Keratinocyte (primary cell): ENCODE measurements at regions not wholly inside any gene's neighbourhood (a gene's known extent, or its start where the extent isn't known, plus 50 kb on each side); places are given as distances from the start of the nearest gene placed in this dataset.

Source experiments
- DNase-seq: peaks from one replicate; pipeline ENCODE4 v3.0.0-alpha.2; 2011; ENCODE audit warnings: low read depth, missing footprints, low spot score
- FAIRE-seq: peaks from 2 replicates; lab custom pipeline; 2011; peaks lifted over from hg19 to GRCh38; lab: Jason Lieb, UNC
- H2AFZ ChIP-seq: 2 replicates; pipeline ENCODE4 v1.6.0; 2012; ENCODE audit warnings: low read length, control low read depth, inconsistent platforms; ENCODE audit not compliant: control insufficient read depth
- H3K27ac ChIP-seq: 2 replicates; pipeline ENCODE4 v1.5.1; 2011; ENCODE audit warnings: low read length; ENCODE audit not compliant: control insufficient read depth, insufficient read depth
- H3K27me3 ChIP-seq: 3 replicates; pipeline ENCODE4 v1.6.0; 2011; ENCODE audit warnings: low read length; ENCODE audit not compliant: control insufficient read depth, insufficient read depth; ENCODE audit errors: extremely low read depth
- H3K36me3 ChIP-seq, 2 experiments: 2 replicates in 1 of 2; 3 replicates in 1 of 2; pipeline ENCODE4 v1.5.1; 2011; ENCODE audit warnings: low read length in 2 of 2, mild to moderate bottlenecking in 1 of 2; ENCODE audit not compliant: control insufficient read depth in 2 of 2, insufficient read depth in 2 of 2; ENCODE audit errors: extremely low read depth in 1 of 2
- H3K4me1 ChIP-seq: 3 replicates; pipeline ENCODE4 v1.5.1; 2011; ENCODE audit warnings: low read length; ENCODE audit not compliant: control insufficient read depth, insufficient read depth; ENCODE audit errors: extremely low read depth
- H3K4me2 ChIP-seq: 3 replicates; pipeline ENCODE4 v1.6.0; 2011; ENCODE audit warnings: low read depth, low read length; ENCODE audit not compliant: control insufficient read depth, insufficient read depth; ENCODE audit errors: extremely low read depth
- H3K4me3 ChIP-seq, 3 experiments: fragments of 200-600 bp in 1 of 3; sonication (generic) in 1 of 3; 2 replicates in 2 of 3; 3 replicates in 1 of 3; pipeline ENCODE4 v1.5.1; 2011 to 2016; ENCODE audit warnings: low read length in 3 of 3, mild to moderate bottlenecking in 3 of 3, control low read depth in 2 of 3, inconsistent platforms in 1 of 3, low read depth in 1 of 3, mixed read lengths in 1 of 3, mixed run types in 1 of 3, moderate library complexity in 1 of 3; ENCODE audit not compliant: control insufficient read depth in 2 of 3, insufficient read depth in 2 of 3; ENCODE audit errors: extremely low read depth in 1 of 3
- H3K79me2 ChIP-seq: 2 replicates; pipeline ENCODE4 v1.6.0; 2012; ENCODE audit warnings: low read length; ENCODE audit not compliant: control insufficient read depth, insufficient read depth
- H3K9ac ChIP-seq: 3 replicates; pipeline ENCODE4 v1.6.0; 2011; ENCODE audit warnings: low read length; ENCODE audit not compliant: control insufficient read depth, insufficient read depth; ENCODE audit errors: extremely low read depth
- H3K9me1 ChIP-seq: 3 replicates; pipeline ENCODE4 v1.6.0; 2011; ENCODE audit warnings: low read length; ENCODE audit not compliant: control insufficient read depth, insufficient read depth; ENCODE audit errors: extremely low read depth
- H3K9me3 ChIP-seq: 2 replicates; pipeline ENCODE4 v1.5.1; 2012; ENCODE audit warnings: low read depth, low read length; ENCODE audit not compliant: control insufficient read depth
- H4K20me1 ChIP-seq: 3 replicates; pipeline ENCODE4 v1.6.0; 2011; ENCODE audit warnings: low read length; ENCODE audit not compliant: control insufficient read depth, insufficient read depth; ENCODE audit errors: extremely low read depth
- EZH2 ChIP-seq: IDR thresholded peaks from one replicate; pipeline ENCODE4 v1.6.1; 2012; ENCODE audit warnings: inconsistent platforms, mild to moderate bottlenecking, low read length, moderate library complexity
- dilution Hi-C: fragments of 300-500 bp; cut with MboI; formaldehyde crosslinking; loops from one replicate; pipeline ENCODE4 v1.7.0; 2020; ENCODE audit warnings: low sequenced_read_pairs; ENCODE audit not compliant: extremely low pct_ligation_motif_present
- small RNA-seq, 3 experiments: library from RNA; depleted of rRNA; stranded (forward); fragments of <200 nt; gene quantifications; one replicate each; pipeline ENCODE3, GENCODE V24; 2012; ENCODE audit warnings: low read depth in 3 of 3, low replicate concordance in 1 of 3; ENCODE audit not compliant: insufficient read length in 3 of 3
- TF ChIP-seq, protein P1 (sequence below), 3 experiments: IDR thresholded peaks in 1 of 3; conservative IDR thresholded peaks in 1 of 3; optimal IDR thresholded peaks in 1 of 3; 2 replicates in 2 of 3; 3 replicates in 1 of 3; pipeline versions ENCODE3 to v1.5.1; 2011; ENCODE audit warnings: low read length in 3 of 3, mild to moderate bottlenecking in 3 of 3, moderate library complexity in 2 of 3, control low read depth in 1 of 3, inconsistent platforms in 1 of 3; ENCODE audit not compliant: insufficient read depth in 2 of 3; ENCODE audit errors: extremely low read depth in 1 of 3

DNA sequence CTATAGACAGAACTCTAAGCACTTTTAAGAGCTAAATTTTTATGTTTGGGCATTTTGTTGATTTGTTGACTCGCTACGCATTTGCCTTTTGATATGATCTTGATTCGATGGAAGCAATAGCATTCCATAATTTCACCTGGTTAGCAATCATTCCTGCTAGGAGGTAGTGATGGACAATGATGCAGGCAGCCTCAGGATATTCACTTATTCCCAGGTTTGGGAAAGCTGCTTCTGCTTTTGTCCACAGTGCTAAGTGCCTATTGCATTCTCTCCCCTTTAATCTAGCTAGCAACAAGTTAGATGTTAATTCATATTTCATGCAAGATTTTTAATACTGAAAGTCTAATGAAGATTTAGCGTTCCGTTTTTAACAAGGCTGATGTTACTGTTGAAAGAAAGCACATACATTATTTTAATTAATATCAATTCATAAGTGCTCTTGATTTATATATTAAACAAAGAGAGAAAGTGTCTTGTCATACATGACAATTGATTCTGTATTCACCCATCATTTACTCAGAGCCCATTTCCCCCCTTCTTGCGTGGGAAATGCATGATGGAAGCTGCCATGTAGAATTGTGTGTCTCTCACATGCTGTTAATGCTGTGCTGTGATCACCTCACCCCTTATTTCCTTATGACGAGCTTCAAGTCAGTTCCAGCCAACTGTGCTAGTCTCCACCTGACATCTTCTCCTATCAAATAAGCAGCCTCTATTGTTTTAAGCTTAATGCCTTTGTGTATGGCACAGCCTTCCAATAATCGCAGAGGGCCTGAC lies 53.0 kb upstream of the TMCO5A start:
- DNase-seq (no peak), FAIRE-seq (no peak)
- Histone ChIP-seq H3K36me3 (no peaks in the 10 kb centered on the region), H3K9me1 (no peaks in the 10 kb centered on the region), H4K20me1 (no peaks in the 10 kb centered on the region), H3K27ac (no peak overlapping the region), H3K4me3 (no peak overlapping the region), H3K9me3 (no peaks in the 10 kb centered on the region), H3K4me2 (no peak overlapping the region), H2AFZ (no peak overlapping the region), H3K9ac (no peak overlapping the region), H3K79me2 (no peaks in the 10 kb centered on the region), H3K4me1 (no peaks in the 10 kb centered on the region), H3K27me3 (no peaks in the 10 kb centered on the region)
- dilution Hi-C loops, result no loop called here
- TF ChIP-seq, protein P1, sequence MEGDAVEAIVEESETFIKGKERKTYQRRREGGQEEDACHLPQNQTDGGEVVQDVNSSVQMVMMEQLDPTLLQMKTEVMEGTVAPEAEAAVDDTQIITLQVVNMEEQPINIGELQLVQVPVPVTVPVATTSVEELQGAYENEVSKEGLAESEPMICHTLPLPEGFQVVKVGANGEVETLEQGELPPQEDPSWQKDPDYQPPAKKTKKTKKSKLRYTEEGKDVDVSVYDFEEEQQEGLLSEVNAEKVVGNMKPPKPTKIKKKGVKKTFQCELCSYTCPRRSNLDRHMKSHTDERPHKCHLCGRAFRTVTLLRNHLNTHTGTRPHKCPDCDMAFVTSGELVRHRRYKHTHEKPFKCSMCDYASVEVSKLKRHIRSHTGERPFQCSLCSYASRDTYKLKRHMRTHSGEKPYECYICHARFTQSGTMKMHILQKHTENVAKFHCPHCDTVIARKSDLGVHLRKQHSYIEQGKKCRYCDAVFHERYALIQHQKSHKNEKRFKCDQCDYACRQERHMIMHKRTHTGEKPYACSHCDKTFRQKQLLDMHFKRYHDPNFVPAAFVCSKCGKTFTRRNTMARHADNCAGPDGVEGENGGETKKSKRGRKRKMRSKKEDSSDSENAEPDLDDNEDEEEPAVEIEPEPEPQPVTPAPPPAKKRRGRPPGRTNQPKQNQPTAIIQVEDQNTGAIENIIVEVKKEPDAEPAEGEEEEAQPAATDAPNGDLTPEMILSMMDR (optimal IDR thresholded peaks at IDR 0.05 in 1 of 3, IDR thresholded peaks at IDR 0.05 in 1 of 3, conservative IDR thresholded peaks at IDR 0.05 in 1 of 3; ENCODE audit: extremely low read depth in 1 of 3, insufficient read depth in 2 of 3, low read length in 3 of 3), result no peak
- TF ChIP-seq EZH2, result no peak

GRCh38 chr15:37882640-37883039 lies 51.8 kb upstream of the TMCO5A start:
- FAIRE-seq, result no peak
- Histone ChIP-seq H3K27me3 (no peaks in the 10 kb centered on the region), H3K4me3 (no peak overlapping the region), H2AFZ (no peak overlapping the region), H3K4me2 (no peak overlapping the region), H3K27ac (no peak overlapping the region), H3K9me1 (no peaks in the 10 kb centered on the region), H4K20me1 (no peaks in the 10 kb centered on the region), H3K4me1 (no peaks in the 10 kb centered on the region), H3K79me2 (no peaks in the 10 kb centered on the region), H3K9me3 (no peaks in the 10 kb centered on the region), H3K9ac (no peak overlapping the region), H3K36me3 (no peaks in the 10 kb centered on the region)
- TF ChIP-seq, protein P1 (optimal IDR thresholded peaks at IDR 0.05 in 1 of 3, IDR thresholded peaks at IDR 0.05 in 1 of 3, conservative IDR thresholded peaks at IDR 0.05 in 1 of 3; ENCODE audit: extremely low read depth in 1 of 3, insufficient read depth in 2 of 3, low read length in 3 of 3), result no peak
- TF ChIP-seq EZH2, result no peak
- dilution Hi-C loops, result no loop called here
- no peak for DNase-seq

Small RNAs in the stretch of these regions (small RNA-seq; reads per million reads assigned to genes)
- gene RF00017, result 0 reads per million in 3 experiments
